GM12878 (cell line): ENCODE measurements at regions not wholly inside any gene's neighbourhood (a gene's known extent, or its start where the extent isn't known, plus 50 kb on each side); places are given as distances from the start of the nearest gene placed in this dataset.
"Not testable (repeated sequence)": the region's sequence is repeated elsewhere in the genome, so short reads cannot be mapped to it uniquely, and the experiment has no call there.

ENCODE experiments used
- ATAC-seq: fragments of 200-7000 bp; cut with Tn5 transposase; 3 replicates; pipeline ENCODE4 v1.9.1; 2020; ENCODE audit warnings: mild to moderate bottlenecking, moderate library complexity
- BruUV-seq: library from RNA; stranded (reverse); fragments of 400-500 nt; replicated peaks from 2 replicates; lab custom pipeline; 2021; lab: Mats Ljungman, UMichigan
- CTCF ChIA-PET: fragments of 300-600 bp; sonication (Branson Sonifier 250); formaldehyde crosslinking; extraction: SDS; loops from one replicate; lab custom pipeline; 2021; ENCODE audit warnings: inconsistent platforms; lab: Yijun Ruan, JAX
- POLR2A ChIA-PET: fragments of 350-600 bp; formaldehyde crosslinking; extraction: SDS; loops from one replicate; lab custom pipeline; 2021; ENCODE audit warnings: inconsistent platforms; lab: Charles Lee
- RAD21 ChIA-PET: fragments of 300-600 bp; sonication (Branson Sonifier 250); formaldehyde crosslinking; loops from one replicate; lab custom pipeline; 2023; ENCODE audit warnings: antibody characterized with exemption; ENCODE audit not compliant: unreplicated experiment; lab: Charles Lee
- SMC1A ChIA-PET: fragments of 300-600 bp; sonication (Branson Sonifier 250); formaldehyde crosslinking; loops from one replicate; lab custom pipeline; 2023; ENCODE audit not compliant: unreplicated experiment, uncharacterized antibody; lab: Charles Lee
- DNase-seq: peaks from one replicate; pipeline ENCODE4 v3.0.0-alpha.2; 2011; ENCODE audit warnings: low read depth, low spot score
- FAIRE-seq: peaks from 3 replicates; lab custom pipeline; 2011; peaks lifted over from hg19 to GRCh38; lab: Jason Lieb, UNC
- H2AFZ ChIP-seq: 2 replicates; pipeline ENCODE4 v1.6.0; 2011; ENCODE audit warnings: low read depth, low read length, control low read depth; ENCODE audit not compliant: control insufficient read depth
- H3K27ac ChIP-seq: 2 replicates; pipeline ENCODE4 v1.5.1; 2011; ENCODE audit warnings: control low read depth; ENCODE audit not compliant: control insufficient read depth, insufficient read depth
- H3K27me3 ChIP-seq, 2 experiments: replicated peaks in 1 of 2; 2 replicates each; pipeline versions ENCODE4 v1.6.0 to v1.6.1; 2011; ENCODE audit warnings: low read length in 1 of 2; ENCODE audit not compliant: control insufficient read depth in 2 of 2, insufficient read depth in 2 of 2
- H3K36me3 ChIP-seq, 2 experiments: 2 replicates each; pipeline ENCODE4 v1.5.1; 2011; ENCODE audit warnings: low read length in 1 of 2; ENCODE audit not compliant: control insufficient read depth in 2 of 2, insufficient read depth in 2 of 2
- H3K4me1 ChIP-seq: 2 replicates; pipeline ENCODE4 v1.6.1; 2011; ENCODE audit warnings: mild to moderate bottlenecking, low read length, moderate library complexity, mixed read lengths; ENCODE audit not compliant: control insufficient read depth, insufficient read depth
- H3K4me2 ChIP-seq: 2 replicates; pipeline ENCODE4 v1.6.0; 2011; ENCODE audit warnings: control low read depth; ENCODE audit not compliant: control insufficient read depth, insufficient read depth
- H3K4me3 ChIP-seq: fragments of 200-600 bp; sonication (generic); 2 replicates; pipeline ENCODE4 v1.5.1; 2016
- H3K79me2 ChIP-seq: 2 replicates; pipeline ENCODE4 v1.6.0; 2011; ENCODE audit warnings: low read length; ENCODE audit not compliant: control insufficient read depth, insufficient read depth
- H3K9ac ChIP-seq: 2 replicates; pipeline ENCODE4 v1.8.0; 2011; ENCODE audit warnings: low read length, control low read depth, mixed read lengths; ENCODE audit not compliant: control insufficient read depth, insufficient read depth
- H3K9me3 ChIP-seq: replicated peaks from 3 replicates; pipeline ENCODE4 v1.5.1; 2011; ENCODE audit warnings: mild to moderate bottlenecking, low read length; ENCODE audit not compliant: control insufficient read depth, insufficient read depth
- H4K20me1 ChIP-seq: 2 replicates; pipeline ENCODE4 v1.6.0; 2011; ENCODE audit not compliant: control insufficient read depth, insufficient read depth
- BMI1 ChIP-seq: fragments of 450-650 bp; IDR thresholded peaks from 2 replicates; pipeline ENCODE4 v1.6.1; 2016; ENCODE audit warnings: mild to moderate bottlenecking, moderate library complexity, borderline replicate concordance
- NFXL1 ChIP-seq: fragments of 450-650 bp; IDR thresholded peaks from 2 replicates; pipeline ENCODE4 v1.6.1; 2017; ENCODE audit warnings: antibody characterized with exemption, mild to moderate bottlenecking, borderline replicate concordance
- PML ChIP-seq: IDR thresholded peaks from 2 replicates; pipeline ENCODE4 v1.6.1; 2012; ENCODE audit warnings: low read length, inconsistent platforms
- RBBP5 ChIP-seq: fragments of 200-600 bp; sonication (generic); conservative IDR thresholded peaks from 2 replicates; pipeline ENCODE4 v1.6.1; 2016
- SPI1 ChIP-seq: IDR thresholded peaks from 2 replicates; pipeline ENCODE4 v1.6.1; 2011; ENCODE audit warnings: low read depth, mild to moderate bottlenecking, low read length, moderate library complexity, borderline replicate concordance; ENCODE audit not compliant: insufficient read depth
- SRF ChIP-seq, 2 experiments: IDR thresholded peaks; 2 replicates each; pipeline ENCODE4 v1.6.1; 2011; ENCODE audit warnings: low read depth in 2 of 2, low read length in 2 of 2, mild to moderate bottlenecking in 1 of 2, moderate library complexity in 1 of 2
- WGBS: methylation state at CpG from one replicate; pipeline ENCODE4 v1.1.6; 2016; ENCODE audit warnings: low lambda C conversion rate; ENCODE audit not compliant: insufficient replicate concordance, insufficient coverage; ENCODE audit errors: missing lambda C conversion rate; 5-methylcytosine and 5-hydroxymethylcytosine counted together
- in situ Hi-C: fragments of 300-500 bp; cut with MboI; formaldehyde crosslinking; loops from 9 replicates; pipeline ENCODE4 v1.14.3; 2018; ENCODE audit warnings: mixed read lengths
- intact Hi-C: fragments of 100-400 bp; cut with micrococcal nuclease; formaldehyde crosslinking; loops from one replicate; pipeline ENCODE4 v1.14.2; 2022; ENCODE audit not compliant: unreplicated experiment
- TF ChIP-seq, protein P1 (sequence below): fragments of 450-650 bp; IDR thresholded peaks from 2 replicates; pipeline ENCODE4 v1.6.1; 2017; ENCODE audit warnings: mild to moderate bottlenecking, moderate library complexity

DNA sequence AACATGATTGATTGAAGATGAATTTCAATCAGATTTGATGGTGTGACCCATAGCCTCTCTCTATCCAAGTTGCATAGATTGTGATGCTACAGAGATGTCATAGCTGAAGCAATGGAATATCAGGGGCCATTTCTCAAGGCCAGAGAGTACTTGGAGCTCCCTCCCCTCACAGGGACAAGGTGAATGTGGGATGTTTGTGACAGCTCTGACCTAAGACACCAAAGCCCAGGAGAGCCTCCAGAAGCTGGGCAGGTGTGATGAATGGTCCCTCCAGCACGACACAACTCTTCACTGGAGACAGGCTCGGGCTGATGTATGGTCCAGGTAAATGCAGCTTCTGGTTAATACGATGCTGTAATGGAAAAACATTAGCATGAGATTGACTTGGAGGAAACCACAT, 101.0 kb upstream of the ZC3H12A start:
- ChIA-PET RAD21 (no interaction called here), CTCF (no interaction called here)
- H4K20me1 ChIP-seq, result no peaks in the 10 kb centered on the region
- WGBS, result 0% methylated on average over 3 of the region's 3 CpGs
- no peaks in the 10 kb centered on the region for H3K27me3 ChIP-seq
- no peaks in the 10 kb centered on the region for H3K9me3 ChIP-seq
- BruUV-seq, result no TSS peak
- no peaks in the 10 kb centered on the region for H3K4me1 ChIP-seq
- TF ChIP-seq PML, result no peak
- TF ChIP-seq RBBP5, result no peak
- TF ChIP-seq, protein P1, sequence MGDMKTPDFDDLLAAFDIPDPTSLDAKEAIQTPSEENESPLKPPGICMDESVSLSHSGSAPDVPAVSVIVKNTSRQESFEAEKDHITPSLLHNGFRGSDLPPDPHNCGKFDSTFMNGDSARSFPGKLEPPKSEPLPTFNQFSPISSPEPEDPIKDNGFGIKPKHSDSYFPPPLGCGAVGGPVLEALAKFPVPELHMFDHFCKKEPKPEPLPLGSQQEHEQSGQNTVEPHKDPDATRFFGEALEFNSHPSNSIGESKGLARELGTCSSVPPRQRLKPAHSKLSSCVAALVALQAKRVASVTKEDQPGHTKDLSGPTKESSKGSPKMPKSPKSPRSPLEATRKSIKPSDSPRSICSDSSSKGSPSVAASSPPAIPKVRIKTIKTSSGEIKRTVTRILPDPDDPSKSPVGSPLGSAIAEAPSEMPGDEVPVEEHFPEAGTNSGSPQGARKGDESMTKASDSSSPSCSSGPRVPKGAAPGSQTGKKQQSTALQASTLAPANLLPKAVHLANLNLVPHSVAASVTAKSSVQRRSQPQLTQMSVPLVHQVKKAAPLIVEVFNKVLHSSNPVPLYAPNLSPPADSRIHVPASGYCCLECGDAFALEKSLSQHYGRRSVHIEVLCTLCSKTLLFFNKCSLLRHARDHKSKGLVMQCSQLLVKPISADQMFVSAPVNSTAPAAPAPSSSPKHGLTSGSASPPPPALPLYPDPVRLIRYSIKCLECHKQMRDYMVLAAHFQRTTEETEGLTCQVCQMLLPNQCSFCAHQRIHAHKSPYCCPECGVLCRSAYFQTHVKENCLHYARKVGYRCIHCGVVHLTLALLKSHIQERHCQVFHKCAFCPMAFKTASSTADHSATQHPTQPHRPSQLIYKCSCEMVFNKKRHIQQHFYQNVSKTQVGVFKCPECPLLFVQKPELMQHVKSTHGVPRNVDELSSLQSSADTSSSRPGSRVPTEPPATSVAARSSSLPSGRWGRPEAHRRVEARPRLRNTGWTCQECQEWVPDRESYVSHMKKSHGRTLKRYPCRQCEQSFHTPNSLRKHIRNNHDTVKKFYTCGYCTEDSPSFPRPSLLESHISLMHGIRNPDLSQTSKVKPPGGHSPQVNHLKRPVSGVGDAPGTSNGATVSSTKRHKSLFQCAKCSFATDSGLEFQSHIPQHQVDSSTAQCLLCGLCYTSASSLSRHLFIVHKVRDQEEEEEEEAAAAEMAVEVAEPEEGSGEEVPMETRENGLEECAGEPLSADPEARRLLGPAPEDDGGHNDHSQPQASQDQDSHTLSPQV, result no peak
- TF ChIP-seq NFXL1, result no peak
- TF ChIP-seq SPI1, result no peak
- TF ChIP-seq SRF (IDR thresholded peaks at IDR 0.05; ENCODE audit: low read depth in 2 of 2, low read length in 2 of 2), result no peak
- no peak for TF ChIP-seq BMI1
- TF ChIP-seq, all 136 proteins: peak for 0
- in situ Hi-C loops, result no loop called here
- H2AFZ ChIP-seq, result no peak overlapping the region
- H3K79me2 ChIP-seq, result no peaks in the 10 kb centered on the region
- no peak for ATAC-seq
- H3K9ac ChIP-seq, result no peak overlapping the region
- H3K36me3 ChIP-seq, result no peaks in the 10 kb centered on the region
- ChIA-PET SMC1A (no interaction called here), POLR2A (no interaction called here)
- no peak overlapping the region for H3K4me3 ChIP-seq
- H3K4me2 ChIP-seq, result no peak overlapping the region
- H3K27ac ChIP-seq, result no peak overlapping the region
- intact Hi-C loops, result no loop called here
- no peak for FAIRE-seq
- no peak for DNase-seq

- CTCF ChIA-PET, H3K4me2 ChIP-seq, H3K27me3 ChIP-seq, RAD21 ChIA-PET, intact Hi-C loops, ATAC-seq, H3K36me3 ChIP-seq, H3K9me3 ChIP-seq, DNase-seq, H3K4me3 ChIP-seq, H3K79me2 ChIP-seq, in situ Hi-C loops, H4K20me1 ChIP-seq, SMC1A ChIA-PET, H3K27ac ChIP-seq, POLR2A ChIA-PET, BruUV-seq, FAIRE-seq, H3K9ac ChIP-seq, H2AFZ ChIP-seq, H3K4me1 ChIP-seq: not testable (repeated sequence)
- 23% methylated on average over 9 of the region's 9 CpGs for WGBS
These were observed 93.8 kb upstream of the ZC3H12A start for GRCh38 chr1:37380546-37380945.
